Activated naive CD4-positive, alpha-beta T cell treated with anti-CD3 and anti-CD28 coated beads for 36 hours (primary cell): ENCODE measurements at regions not wholly inside any gene's neighbourhood (a gene's known extent, or its start where the extent isn't known, plus 50 kb on each side); places are given as distances from the start of the nearest gene placed in this dataset.
"Not testable (repeated sequence)": the region's sequence is repeated elsewhere in the genome, so short reads cannot be mapped to it uniquely, and the experiment has no call there.

Source experiments
- CTCF ChIA-PET: fragments of 350-600 bp; sonication (Branson Sonifier 250); formaldehyde crosslinking; loops from one replicate; lab custom pipeline; 2021; ENCODE audit warnings: antibody characterized with exemption; lab: Charles Lee
- DNase-seq: peaks from one replicate; pipeline ENCODE4 v3.0.0-alpha.2; 2020
- H3K27ac Mint-ChIP-seq: one replicate; pipeline ENCODE4 v1.8.0; 2021; ENCODE audit warnings: mild to moderate bottlenecking, mixed read lengths
- H3K27me3 Mint-ChIP-seq: one replicate; pipeline ENCODE4 v1.8.0; 2021; ENCODE audit warnings: low read depth, mixed read lengths
- H3K36me3 Mint-ChIP-seq: one replicate; pipeline ENCODE4 v1.8.0; 2021; ENCODE audit warnings: low read depth, mixed read lengths
- H3K4me1 Mint-ChIP-seq: one replicate; pipeline ENCODE4 v1.8.0; 2021; ENCODE audit warnings: low read depth, mixed read lengths
- H3K4me3 Mint-ChIP-seq: one replicate; pipeline ENCODE4 v1.8.0; 2021; ENCODE audit warnings: mild to moderate bottlenecking, moderate library complexity, mixed read lengths
- H3K9me3 Mint-ChIP-seq: one replicate; pipeline ENCODE4 v1.8.0; 2021; ENCODE audit warnings: mixed read lengths
- intact Hi-C: fragments of 100-400 bp; cut with micrococcal nuclease; formaldehyde crosslinking; loops from one replicate; pipeline ENCODE4 v1.15.1; 2023

GRCh38 chr2:80987466-80987865, 682.9 kb upstream of the LRRTM1 start:
- no peak for DNase-seq
- Mint-ChIP-seq H3K4me1 (no peaks in the 10 kb centered on the region), H3K4me3 (no peak overlapping the region), H3K9me3 (peaks cover 17% of the 10 kb centered on the region), H3K27me3 (no peaks in the 10 kb centered on the region), H3K27ac (no peak overlapping the region), H3K36me3 (no peaks in the 10 kb centered on the region)
- CTCF ChIA-PET, result no interaction called here
- intact Hi-C loops, result no loop called here

GRCh38 chr2:80969900-80970299, 665.3 kb upstream of the LRRTM1 start:
- CTCF ChIA-PET, result interaction anchor here (0.7 kb wide), 1 partner anchor 135 kb away, joined by 3 read pairs; no protein-coding TSS in a partner anchor

GRCh38 chr2:80968450-80968849, 663.9 kb upstream of the LRRTM1 start:
- no peak overlapping the region for H3K27ac Mint-ChIP-seq
- CTCF ChIA-PET, result interaction anchor here (0.6 kb wide), 1 partner anchor 898 kb away, joined by 3 read pairs; no protein-coding TSS in a partner anchor
- H3K27me3 Mint-ChIP-seq, result no peaks in the 10 kb centered on the region
- no peaks in the 10 kb centered on the region for H3K36me3 Mint-ChIP-seq
- peaks cover 31% of the 10 kb centered on the region for H3K9me3 Mint-ChIP-seq
- intact Hi-C loops, result no loop called here
- no peak overlapping the region for H3K4me3 Mint-ChIP-seq
- DNase-seq, result no peak
- H3K4me1 Mint-ChIP-seq, result no peaks in the 10 kb centered on the region

More at GRCh38 chr2:80969900-80970299, 665.3 kb upstream of the LRRTM1 start:
- Mint-ChIP-seq H3K27me3 (no peaks in the 10 kb centered on the region), H3K4me3 (no peak overlapping the region), H3K27ac (no peak overlapping the region), H3K4me1 (no peaks in the 10 kb centered on the region), H3K9me3 (peaks cover 35% of the 10 kb centered on the region), H3K36me3 (no peaks in the 10 kb centered on the region)
- intact Hi-C loops, result no loop called here
- no peak for DNase-seq

- Mint-ChIP-seq H3K27me3 (no peaks in the 10 kb centered on the region), H3K36me3 (no peaks in the 10 kb centered on the region), H3K4me3 (no peak overlapping the region), H3K4me1 (no peaks in the 10 kb centered on the region), H3K27ac (no peak overlapping the region), H3K9me3 (peaks cover 6% of the 10 kb centered on the region)
- CTCF ChIA-PET, result no interaction called here
- no peak for DNase-seq
- intact Hi-C loops, result no loop called here
Observed at GRCh38 chr2:80947601-80948130, 643.1 kb upstream of the LRRTM1 start.

GRCh38 chr2:80943487-80943886, 638.9 kb upstream of the LRRTM1 start:
- Mint-ChIP-seq H3K4me3 (no peak overlapping the region), H3K36me3 (no peaks in the 10 kb centered on the region), H3K27ac (no peak overlapping the region), H3K27me3 (no peaks in the 10 kb centered on the region), H3K9me3 (peaks cover 9% of the 10 kb centered on the region), H3K4me1 (no peaks in the 10 kb centered on the region)
- intact Hi-C loops, result no loop called here
- DNase-seq, result no peak
- CTCF ChIA-PET, result no interaction called here

- no peaks in the 10 kb centered on the region for H3K36me3 Mint-ChIP-seq
- no peaks in the 10 kb centered on the region for H3K27me3 Mint-ChIP-seq
- no peak overlapping the region for H3K27ac Mint-ChIP-seq
- no peak for DNase-seq
- H3K4me1 Mint-ChIP-seq, result no peaks in the 10 kb centered on the region
- CTCF ChIA-PET, result no interaction called here
- intact Hi-C loops, result no loop called here
- no peak overlapping the region for H3K4me3 Mint-ChIP-seq
- peaks cover 16% of the 10 kb centered on the region for H3K9me3 Mint-ChIP-seq
Observed at GRCh38 chr2:80942766-80943165, 638.2 kb upstream of the LRRTM1 start.

- Mint-ChIP-seq H3K27ac (no peak overlapping the region), H3K36me3 (no peaks in the 10 kb centered on the region), H3K27me3 (no peaks in the 10 kb centered on the region), H3K4me3 (no peak overlapping the region), H3K4me1 (no peaks in the 10 kb centered on the region), H3K9me3 (peaks cover 18% of the 10 kb centered on the region)
- CTCF ChIA-PET, result no interaction called here
- intact Hi-C loops, result no loop called here
- DNase-seq, result no peak
Observed at GRCh38 chr2:80938463-80938862, 633.9 kb upstream of the LRRTM1 start.

GRCh38 chr2:80931820-80932219, 627.3 kb upstream of the LRRTM1 start:
- DNase-seq, H3K27ac Mint-ChIP-seq, H3K4me3 Mint-ChIP-seq, CTCF ChIA-PET, H3K4me1 Mint-ChIP-seq, intact Hi-C loops, H3K36me3 Mint-ChIP-seq, H3K27me3 Mint-ChIP-seq: not testable (repeated sequence)
- peaks cover 14% of the 10 kb centered on the region for H3K9me3 Mint-ChIP-seq

- DNase-seq, result no peak
- H3K4me3 Mint-ChIP-seq, result no peak overlapping the region
- H3K36me3 Mint-ChIP-seq, result no peaks in the 10 kb centered on the region
- intact Hi-C loops, result no loop called here
- no peaks in the 10 kb centered on the region for H3K27me3 Mint-ChIP-seq
- CTCF ChIA-PET, result no interaction called here
- peaks cover 10% of the 10 kb centered on the region for H3K9me3 Mint-ChIP-seq
- H3K4me1 Mint-ChIP-seq, result no peaks in the 10 kb centered on the region
- no peak overlapping the region for H3K27ac Mint-ChIP-seq
Observed at GRCh38 chr2:80930777-80931176, 626.2 kb upstream of the LRRTM1 start.

- CTCF ChIA-PET, result no interaction called here
- DNase-seq, result no peak
- Mint-ChIP-seq H3K27ac (no peak overlapping the region), H3K36me3 (no peaks in the 10 kb centered on the region), H3K27me3 (no peaks in the 10 kb centered on the region), H3K4me3 (no peak overlapping the region), H3K9me3 (peaks cover 13% of the 10 kb centered on the region), H3K4me1 (no peaks in the 10 kb centered on the region)
- intact Hi-C loops, result no loop called here
Observed at GRCh38 chr2:80926168-80926567, 621.6 kb upstream of the LRRTM1 start.

- no peaks in the 10 kb centered on the region for H3K36me3 Mint-ChIP-seq
- intact Hi-C loops, result no loop called here
- no peaks in the 10 kb centered on the region for H3K27me3 Mint-ChIP-seq
- H3K9me3 Mint-ChIP-seq, result peaks cover 12% of the 10 kb centered on the region
- no peak for DNase-seq
- CTCF ChIA-PET, result no interaction called here
- no peaks in the 10 kb centered on the region for H3K4me1 Mint-ChIP-seq
- H3K27ac Mint-ChIP-seq, result no peak overlapping the region
- H3K4me3 Mint-ChIP-seq, result no peak overlapping the region
Observed at GRCh38 chr2:80896576-80896975, 592.0 kb upstream of the LRRTM1 start.

GRCh38 chr2:80894486-80894885, 589.9 kb upstream of the LRRTM1 start:
- Mint-ChIP-seq H3K27me3 (no peaks in the 10 kb centered on the region), H3K9me3 (peaks cover 16% of the 10 kb centered on the region), H3K36me3 (no peaks in the 10 kb centered on the region), H3K4me1 (no peaks in the 10 kb centered on the region), H3K27ac (no peak overlapping the region), H3K4me3 (no peak overlapping the region)
- no peak for DNase-seq
- intact Hi-C loops, result no loop called here
- CTCF ChIA-PET, result no interaction called here

- Mint-ChIP-seq H3K36me3 (no peaks in the 10 kb centered on the region), H3K9me3 (peaks cover 16% of the 10 kb centered on the region), H3K27me3 (no peaks in the 10 kb centered on the region), H3K4me1 (no peaks in the 10 kb centered on the region), H3K27ac (no peak overlapping the region), H3K4me3 (no peak overlapping the region)
- no peak for DNase-seq
- intact Hi-C loops, result no loop called here
- CTCF ChIA-PET, result no interaction called here
Observed at GRCh38 chr2:80893711-80894110, 589.2 kb upstream of the LRRTM1 start.
